ENCODE measurements at regions not wholly inside any gene's neighbourhood (a gene's known extent, or its start where the extent isn't known, plus 50 kb on each side); places are given as distances from the start of the nearest gene placed in this dataset.

DNA sequence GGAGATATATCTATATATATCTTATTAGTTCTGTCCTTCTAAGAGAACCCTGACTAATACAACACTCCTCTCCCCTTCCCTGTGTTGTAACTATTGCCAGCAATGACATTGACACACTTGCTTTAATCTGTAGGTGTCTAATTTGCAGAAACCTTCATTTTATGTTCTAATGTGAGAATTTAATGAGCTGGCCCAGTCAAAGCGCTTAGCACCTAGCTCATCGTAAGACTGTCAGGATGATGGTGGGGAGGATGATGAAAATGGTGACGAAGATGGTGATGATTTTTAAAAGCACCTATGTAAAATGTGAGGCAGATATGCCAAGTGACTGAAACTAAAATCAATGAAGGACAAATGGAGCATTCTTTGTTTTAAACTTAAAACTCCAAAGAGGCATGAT is 183.8 kb downstream of the DHX15 start:
- Histone ChIP-seq H3K4me1 (ENCODE audit: control insufficient read depth in 4 of 4, insufficient read depth in 4 of 4, low read length in 3 of 4) (no peaks in the 10 kb centered on the region), H3K27ac (ENCODE audit: low read depth in 1 of 2, low read length in 2 of 2) (no peak overlapping the region), H3K27me3 (ENCODE audit: control insufficient read depth in 4 of 4, insufficient read depth in 4 of 4, low read length in 3 of 4) (no peaks in the 10 kb centered on the region), H3K9ac (ENCODE audit: low read depth in 1 of 2, low read length in 2 of 2) (no peak overlapping the region), H3K9me3 (ENCODE audit: control insufficient read depth in 4 of 4, low read length in 3 of 4) (no peaks in the 10 kb centered on the region), H3K36me3 (ENCODE audit: control insufficient read depth in 4 of 4, insufficient read depth in 3 of 4, low read depth in 1 of 4, low read length in 3 of 4) (no peaks in the 10 kb centered on the region), H3K4me3 (ENCODE audit: low read depth in 1 of 3, low read length in 3 of 3) (no peak overlapping the region)
- TF ChIP-seq TAF1 (conservative IDR thresholded peaks at IDR 0.05) (no peak), YY1 (IDR thresholded peaks at IDR 0.05) (no peak), FOXA2 (IDR thresholded peaks at IDR 0.05) (no peak), SP1 (IDR thresholded peaks at IDR 0.05) (no peak), RAD21 (IDR thresholded peaks at IDR 0.05) (no peak), NR2F2 (IDR thresholded peaks at IDR 0.05) (no peak), JUND (IDR thresholded peaks at IDR 0.05) (no peak), RXRA (IDR thresholded peaks at IDR 0.05) (no peak), EGR1 (IDR thresholded peaks at IDR 0.05; ENCODE audit: low read depth in 2 of 2) (no peak), FOXA1 (IDR thresholded peaks at IDR 0.05) (no peak), HNF4A (conservative IDR thresholded peaks at IDR 0.05) (no peak)
- TF ChIP-seq, protein P1, sequence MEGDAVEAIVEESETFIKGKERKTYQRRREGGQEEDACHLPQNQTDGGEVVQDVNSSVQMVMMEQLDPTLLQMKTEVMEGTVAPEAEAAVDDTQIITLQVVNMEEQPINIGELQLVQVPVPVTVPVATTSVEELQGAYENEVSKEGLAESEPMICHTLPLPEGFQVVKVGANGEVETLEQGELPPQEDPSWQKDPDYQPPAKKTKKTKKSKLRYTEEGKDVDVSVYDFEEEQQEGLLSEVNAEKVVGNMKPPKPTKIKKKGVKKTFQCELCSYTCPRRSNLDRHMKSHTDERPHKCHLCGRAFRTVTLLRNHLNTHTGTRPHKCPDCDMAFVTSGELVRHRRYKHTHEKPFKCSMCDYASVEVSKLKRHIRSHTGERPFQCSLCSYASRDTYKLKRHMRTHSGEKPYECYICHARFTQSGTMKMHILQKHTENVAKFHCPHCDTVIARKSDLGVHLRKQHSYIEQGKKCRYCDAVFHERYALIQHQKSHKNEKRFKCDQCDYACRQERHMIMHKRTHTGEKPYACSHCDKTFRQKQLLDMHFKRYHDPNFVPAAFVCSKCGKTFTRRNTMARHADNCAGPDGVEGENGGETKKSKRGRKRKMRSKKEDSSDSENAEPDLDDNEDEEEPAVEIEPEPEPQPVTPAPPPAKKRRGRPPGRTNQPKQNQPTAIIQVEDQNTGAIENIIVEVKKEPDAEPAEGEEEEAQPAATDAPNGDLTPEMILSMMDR (IDR thresholded peaks at IDR 0.05; ENCODE audit: low read depth, low read length, missing input control): no peak
- TF ChIP-seq, protein P2, sequence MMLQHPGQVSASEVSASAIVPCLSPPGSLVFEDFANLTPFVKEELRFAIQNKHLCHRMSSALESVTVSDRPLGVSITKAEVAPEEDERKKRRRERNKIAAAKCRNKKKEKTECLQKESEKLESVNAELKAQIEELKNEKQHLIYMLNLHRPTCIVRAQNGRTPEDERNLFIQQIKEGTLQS (IDR thresholded peaks at IDR 0.05): no peak
- TF ChIP-seq, protein P3, sequence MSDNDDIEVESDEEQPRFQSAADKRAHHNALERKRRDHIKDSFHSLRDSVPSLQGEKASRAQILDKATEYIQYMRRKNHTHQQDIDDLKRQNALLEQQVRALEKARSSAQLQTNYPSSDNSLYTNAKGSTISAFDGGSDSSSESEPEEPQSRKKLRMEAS (IDR thresholded peaks at IDR 0.05): no peak
- TF ChIP-seq, protein P4, sequence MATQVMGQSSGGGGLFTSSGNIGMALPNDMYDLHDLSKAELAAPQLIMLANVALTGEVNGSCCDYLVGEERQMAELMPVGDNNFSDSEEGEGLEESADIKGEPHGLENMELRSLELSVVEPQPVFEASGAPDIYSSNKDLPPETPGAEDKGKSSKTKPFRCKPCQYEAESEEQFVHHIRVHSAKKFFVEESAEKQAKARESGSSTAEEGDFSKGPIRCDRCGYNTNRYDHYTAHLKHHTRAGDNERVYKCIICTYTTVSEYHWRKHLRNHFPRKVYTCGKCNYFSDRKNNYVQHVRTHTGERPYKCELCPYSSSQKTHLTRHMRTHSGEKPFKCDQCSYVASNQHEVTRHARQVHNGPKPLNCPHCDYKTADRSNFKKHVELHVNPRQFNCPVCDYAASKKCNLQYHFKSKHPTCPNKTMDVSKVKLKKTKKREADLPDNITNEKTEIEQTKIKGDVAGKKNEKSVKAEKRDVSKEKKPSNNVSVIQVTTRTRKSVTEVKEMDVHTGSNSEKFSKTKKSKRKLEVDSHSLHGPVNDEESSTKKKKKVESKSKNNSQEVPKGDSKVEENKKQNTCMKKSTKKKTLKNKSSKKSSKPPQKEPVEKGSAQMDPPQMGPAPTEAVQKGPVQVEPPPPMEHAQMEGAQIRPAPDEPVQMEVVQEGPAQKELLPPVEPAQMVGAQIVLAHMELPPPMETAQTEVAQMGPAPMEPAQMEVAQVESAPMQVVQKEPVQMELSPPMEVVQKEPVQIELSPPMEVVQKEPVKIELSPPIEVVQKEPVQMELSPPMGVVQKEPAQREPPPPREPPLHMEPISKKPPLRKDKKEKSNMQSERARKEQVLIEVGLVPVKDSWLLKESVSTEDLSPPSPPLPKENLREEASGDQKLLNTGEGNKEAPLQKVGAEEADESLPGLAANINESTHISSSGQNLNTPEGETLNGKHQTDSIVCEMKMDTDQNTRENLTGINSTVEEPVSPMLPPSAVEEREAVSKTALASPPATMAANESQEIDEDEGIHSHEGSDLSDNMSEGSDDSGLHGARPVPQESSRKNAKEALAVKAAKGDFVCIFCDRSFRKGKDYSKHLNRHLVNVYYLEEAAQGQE (IDR thresholded peaks at IDR 0.05): no peak
- TF ChIP-seq, protein P5, sequence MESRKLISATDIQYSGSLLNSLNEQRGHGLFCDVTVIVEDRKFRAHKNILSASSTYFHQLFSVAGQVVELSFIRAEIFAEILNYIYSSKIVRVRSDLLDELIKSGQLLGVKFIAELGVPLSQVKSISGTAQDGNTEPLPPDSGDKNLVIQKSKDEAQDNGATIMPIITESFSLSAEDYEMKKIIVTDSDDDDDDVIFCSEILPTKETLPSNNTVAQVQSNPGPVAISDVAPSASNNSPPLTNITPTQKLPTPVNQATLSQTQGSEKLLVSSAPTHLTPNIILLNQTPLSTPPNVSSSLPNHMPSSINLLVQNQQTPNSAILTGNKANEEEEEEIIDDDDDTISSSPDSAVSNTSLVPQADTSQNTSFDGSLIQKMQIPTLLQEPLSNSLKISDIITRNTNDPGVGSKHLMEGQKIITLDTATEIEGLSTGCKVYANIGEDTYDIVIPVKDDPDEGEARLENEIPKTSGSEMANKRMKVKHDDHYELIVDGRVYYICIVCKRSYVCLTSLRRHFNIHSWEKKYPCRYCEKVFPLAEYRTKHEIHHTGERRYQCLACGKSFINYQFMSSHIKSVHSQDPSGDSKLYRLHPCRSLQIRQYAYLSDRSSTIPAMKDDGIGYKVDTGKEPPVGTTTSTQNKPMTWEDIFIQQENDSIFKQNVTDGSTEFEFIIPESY (IDR thresholded peaks at IDR 0.05): no peak
- no peak for DNase-seq (ENCODE audit: low spot score)
- WGBS: 96% methylated on average over 3 of the region's 3 CpGs

DNA sequence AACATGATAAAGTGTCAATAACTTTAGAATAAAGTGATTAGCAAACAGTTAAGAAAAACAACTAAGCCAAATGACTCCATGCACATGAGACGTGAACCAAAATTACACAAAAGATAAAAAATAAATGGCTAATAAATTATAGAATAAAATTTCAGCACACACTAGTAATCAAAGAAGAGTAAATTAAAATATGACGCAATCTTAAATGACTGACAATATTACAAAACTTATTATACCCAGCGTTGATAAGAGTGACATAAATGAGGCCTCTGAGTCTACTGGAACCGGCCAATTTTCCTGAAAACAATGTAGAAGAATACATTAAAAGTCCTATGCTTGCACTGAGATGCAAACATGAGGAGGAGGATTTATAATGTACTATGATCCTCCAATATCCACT is 187.4 kb downstream of the DHX15 start:
- H3K4me3 ChIP-seq (ENCODE audit: low read depth in 1 of 3, low read length in 3 of 3): no peak overlapping the region
- no peak overlapping the region for H3K27ac ChIP-seq (ENCODE audit: low read depth in 1 of 2, low read length in 2 of 2)
- WGBS: 78% methylated on average over 4 of the region's 4 CpGs
- TF ChIP-seq JUND (IDR thresholded peaks at IDR 0.05) (no peak), FOXA2 (IDR thresholded peaks at IDR 0.05) (no peak), SP1 (IDR thresholded peaks at IDR 0.05) (no peak), HNF4A (conservative IDR thresholded peaks at IDR 0.05) (no peak), NR2F2 (IDR thresholded peaks at IDR 0.05) (no peak), EGR1 (IDR thresholded peaks at IDR 0.05; ENCODE audit: low read depth in 2 of 2) (no peak), RAD21 (IDR thresholded peaks at IDR 0.05) (no peak)
- TF ChIP-seq, protein P3 (IDR thresholded peaks at IDR 0.05): no peak
- TF ChIP-seq, protein P2 (IDR thresholded peaks at IDR 0.05): no peak
- TF ChIP-seq, protein P1 (IDR thresholded peaks at IDR 0.05; ENCODE audit: low read depth, low read length, missing input control): no peak
- TF ChIP-seq, protein P4 (IDR thresholded peaks at IDR 0.05): no peak
- H3K36me3 ChIP-seq (ENCODE audit: control insufficient read depth in 4 of 4, insufficient read depth in 3 of 4, low read depth in 1 of 4, low read length in 3 of 4): no peaks in the 10 kb centered on the region
- no peaks in the 10 kb centered on the region for H3K27me3 ChIP-seq (ENCODE audit: control insufficient read depth in 4 of 4, insufficient read depth in 4 of 4, low read length in 3 of 4)
- no peaks in the 10 kb centered on the region for H3K4me1 ChIP-seq (ENCODE audit: control insufficient read depth in 4 of 4, insufficient read depth in 4 of 4, low read length in 3 of 4)
- H3K9ac ChIP-seq (ENCODE audit: low read depth in 1 of 2, low read length in 2 of 2): no peak overlapping the region
- no peaks in the 10 kb centered on the region for H3K9me3 ChIP-seq (ENCODE audit: control insufficient read depth in 4 of 4, low read length in 3 of 4)
- DNase-seq (ENCODE audit: low spot score): no peak
